ENCODE measurements at regions not wholly inside any gene's neighbourhood (a gene's known extent, or its start where the extent isn't known, plus 50 kb on each side); places are given as distances from the start of the nearest gene placed in this dataset.

DNA sequence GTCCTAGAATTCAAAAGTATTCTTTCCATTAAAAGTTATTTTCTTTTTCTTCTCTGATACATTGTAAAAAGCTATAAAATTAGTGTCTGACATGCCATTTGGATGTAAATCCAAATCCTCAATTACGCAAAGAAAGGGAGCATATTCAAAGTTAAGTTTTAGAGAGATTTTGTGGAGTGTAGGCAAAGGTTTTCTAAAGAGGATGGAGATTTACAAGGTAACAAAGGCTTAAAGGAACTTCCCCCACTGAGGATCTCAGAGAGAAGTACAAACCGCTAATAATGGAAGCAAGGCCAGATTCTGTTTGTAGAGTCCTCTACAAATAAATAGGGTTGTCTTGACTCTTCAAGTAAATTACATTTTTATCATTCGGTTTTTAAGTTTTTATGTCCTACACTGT, 91.0 kb upstream of the MAPK10 start (continued):
- TF ChIP-seq STAT6 (CRISPR knock-in tag; conservative IDR thresholded peaks at IDR 0.05; ENCODE audit: low read depth) = no peak
- TF ChIP-seq ZNF121 (CRISPR knock-in tag; IDR thresholded peaks at IDR 0.05) = no peak
- TF ChIP-seq ZNF425 (CRISPR knock-in tag; conservative IDR thresholded peaks at IDR 0.05) = no peak
- TF ChIP-seq ZBTB21 (CRISPR knock-in tag; IDR thresholded peaks at IDR 0.05; ENCODE audit: borderline replicate concordance) = no peak
- TF ChIP-seq ZNF232 (CRISPR knock-in tag; IDR thresholded peaks at IDR 0.05) = no peak

- Mint-ChIP-seq H3K4me1 (peaks cover 72% of the 10 kb centered on the region), H3K36me3 (peaks cover 8% of the 10 kb centered on the region), H3K4me3 (no peak overlapping the region), H3K9me3 (peaks cover 11% of the 10 kb centered on the region), H3K27me3 (ENCODE audit: low read depth) (no peaks in the 10 kb centered on the region; the same call in 1 of the 2 replicates), H3K27ac (peak overlapping the region; percentile 25)
- ChIA-PET CTCF (no interaction called here), POLR2A (no interaction called here)
- ATAC-seq (peak; percentile 61), DNase-seq (ENCODE audit: low spot score) (no peak)
- TF ChIP-seq SP1 (CRISPR knock-in tag; conservative IDR thresholded peaks at IDR 0.05) (no peak), NR1H2 (CRISPR knock-in tag; IDR thresholded peaks at IDR 0.05) (no peak), NR3C1 (CRISPR knock-in tag; conservative IDR thresholded peaks at IDR 0.05; ENCODE audit: low read depth) (no peak), ATF2 (CRISPR knock-in tag; IDR thresholded peaks at IDR 0.05; ENCODE audit: borderline replicate concordance, low read depth) (no peak), NR2C2 (CRISPR knock-in tag; IDR thresholded peaks at IDR 0.05) (no peak), ATF1 (CRISPR knock-in tag; IDR thresholded peaks at IDR 0.05) (no peak), TP53 (CRISPR knock-in tag; IDR thresholded peaks at IDR 0.05) (no peak), ZNF416 (CRISPR knock-in tag; IDR thresholded peaks at IDR 0.05) (no peak), FOXK1 (CRISPR knock-in tag; IDR thresholded peaks at IDR 0.05) (no peak), PRRX2 (CRISPR knock-in tag; IDR thresholded peaks at IDR 0.05) (no peak), ZMAT4 (CRISPR knock-in tag; IDR thresholded peaks at IDR 0.05) (no peak), NFYB (CRISPR knock-in tag; conservative IDR thresholded peaks at IDR 0.05; ENCODE audit: low read depth) (no peak), TCF7 (CRISPR knock-in tag; IDR thresholded peaks at IDR 0.05; ENCODE audit: low read depth) (no peak)
- TF ChIP-seq, protein P1, sequence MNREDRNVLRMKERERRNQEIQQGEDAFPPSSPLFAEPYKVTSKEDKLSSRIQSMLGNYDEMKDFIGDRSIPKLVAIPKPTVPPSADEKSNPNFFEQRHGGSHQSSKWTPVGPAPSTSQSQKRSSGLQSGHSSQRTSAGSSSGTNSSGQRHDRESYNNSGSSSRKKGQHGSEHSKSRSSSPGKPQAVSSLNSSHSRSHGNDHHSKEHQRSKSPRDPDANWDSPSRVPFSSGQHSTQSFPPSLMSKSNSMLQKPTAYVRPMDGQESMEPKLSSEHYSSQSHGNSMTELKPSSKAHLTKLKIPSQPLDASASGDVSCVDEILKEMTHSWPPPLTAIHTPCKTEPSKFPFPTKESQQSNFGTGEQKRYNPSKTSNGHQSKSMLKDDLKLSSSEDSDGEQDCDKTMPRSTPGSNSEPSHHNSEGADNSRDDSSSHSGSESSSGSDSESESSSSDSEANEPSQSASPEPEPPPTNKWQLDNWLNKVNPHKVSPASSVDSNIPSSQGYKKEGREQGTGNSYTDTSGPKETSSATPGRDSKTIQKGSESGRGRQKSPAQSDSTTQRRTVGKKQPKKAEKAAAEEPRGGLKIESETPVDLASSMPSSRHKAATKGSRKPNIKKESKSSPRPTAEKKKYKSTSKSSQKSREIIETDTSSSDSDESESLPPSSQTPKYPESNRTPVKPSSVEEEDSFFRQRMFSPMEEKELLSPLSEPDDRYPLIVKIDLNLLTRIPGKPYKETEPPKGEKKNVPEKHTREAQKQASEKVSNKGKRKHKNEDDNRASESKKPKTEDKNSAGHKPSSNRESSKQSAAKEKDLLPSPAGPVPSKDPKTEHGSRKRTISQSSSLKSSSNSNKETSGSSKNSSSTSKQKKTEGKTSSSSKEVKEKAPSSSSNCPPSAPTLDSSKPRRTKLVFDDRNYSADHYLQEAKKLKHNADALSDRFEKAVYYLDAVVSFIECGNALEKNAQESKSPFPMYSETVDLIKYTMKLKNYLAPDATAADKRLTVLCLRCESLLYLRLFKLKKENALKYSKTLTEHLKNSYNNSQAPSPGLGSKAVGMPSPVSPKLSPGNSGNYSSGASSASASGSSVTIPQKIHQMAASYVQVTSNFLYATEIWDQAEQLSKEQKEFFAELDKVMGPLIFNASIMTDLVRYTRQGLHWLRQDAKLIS (CRISPR knock-in tag; IDR thresholded peaks at IDR 0.05; ENCODE audit: borderline replicate concordance) = no peak
- TF ChIP-seq, protein P2, sequence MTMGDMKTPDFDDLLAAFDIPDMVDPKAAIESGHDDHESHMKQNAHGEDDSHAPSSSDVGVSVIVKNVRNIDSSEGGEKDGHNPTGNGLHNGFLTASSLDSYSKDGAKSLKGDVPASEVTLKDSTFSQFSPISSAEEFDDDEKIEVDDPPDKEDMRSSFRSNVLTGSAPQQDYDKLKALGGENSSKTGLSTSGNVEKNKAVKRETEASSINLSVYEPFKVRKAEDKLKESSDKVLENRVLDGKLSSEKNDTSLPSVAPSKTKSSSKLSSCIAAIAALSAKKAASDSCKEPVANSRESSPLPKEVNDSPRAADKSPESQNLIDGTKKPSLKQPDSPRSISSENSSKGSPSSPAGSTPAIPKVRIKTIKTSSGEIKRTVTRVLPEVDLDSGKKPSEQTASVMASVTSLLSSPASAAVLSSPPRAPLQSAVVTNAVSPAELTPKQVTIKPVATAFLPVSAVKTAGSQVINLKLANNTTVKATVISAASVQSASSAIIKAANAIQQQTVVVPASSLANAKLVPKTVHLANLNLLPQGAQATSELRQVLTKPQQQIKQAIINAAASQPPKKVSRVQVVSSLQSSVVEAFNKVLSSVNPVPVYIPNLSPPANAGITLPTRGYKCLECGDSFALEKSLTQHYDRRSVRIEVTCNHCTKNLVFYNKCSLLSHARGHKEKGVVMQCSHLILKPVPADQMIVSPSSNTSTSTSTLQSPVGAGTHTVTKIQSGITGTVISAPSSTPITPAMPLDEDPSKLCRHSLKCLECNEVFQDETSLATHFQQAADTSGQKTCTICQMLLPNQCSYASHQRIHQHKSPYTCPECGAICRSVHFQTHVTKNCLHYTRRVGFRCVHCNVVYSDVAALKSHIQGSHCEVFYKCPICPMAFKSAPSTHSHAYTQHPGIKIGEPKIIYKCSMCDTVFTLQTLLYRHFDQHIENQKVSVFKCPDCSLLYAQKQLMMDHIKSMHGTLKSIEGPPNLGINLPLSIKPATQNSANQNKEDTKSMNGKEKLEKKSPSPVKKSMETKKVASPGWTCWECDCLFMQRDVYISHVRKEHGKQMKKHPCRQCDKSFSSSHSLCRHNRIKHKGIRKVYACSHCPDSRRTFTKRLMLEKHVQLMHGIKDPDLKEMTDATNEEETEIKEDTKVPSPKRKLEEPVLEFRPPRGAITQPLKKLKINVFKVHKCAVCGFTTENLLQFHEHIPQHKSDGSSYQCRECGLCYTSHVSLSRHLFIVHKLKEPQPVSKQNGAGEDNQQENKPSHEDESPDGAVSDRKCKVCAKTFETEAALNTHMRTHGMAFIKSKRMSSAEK (CRISPR knock-in tag; IDR thresholded peaks at IDR 0.05; ENCODE audit: borderline replicate concordance) = no peak
- TF ChIP-seq, protein P3, sequence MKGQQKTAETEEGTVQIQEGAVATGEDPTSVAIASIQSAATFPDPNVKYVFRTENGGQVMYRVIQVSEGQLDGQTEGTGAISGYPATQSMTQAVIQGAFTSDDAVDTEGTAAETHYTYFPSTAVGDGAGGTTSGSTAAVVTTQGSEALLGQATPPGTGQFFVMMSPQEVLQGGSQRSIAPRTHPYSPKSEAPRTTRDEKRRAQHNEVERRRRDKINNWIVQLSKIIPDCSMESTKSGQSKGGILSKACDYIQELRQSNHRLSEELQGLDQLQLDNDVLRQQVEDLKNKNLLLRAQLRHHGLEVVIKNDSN (CRISPR knock-in tag; IDR thresholded peaks at IDR 0.05) = no peak
Measured at GRCh38 chr4:86451560-86452330, 91.9 kb upstream of the MAPK10 start.
